Endothelial cell of umbilical vein (primary cell): ENCODE measurements at regions not wholly inside any gene's neighbourhood (a gene's known extent, or its start where the extent isn't known, plus 50 kb on each side); places are given as distances from the start of the nearest gene placed in this dataset.

Source experiments
- BruUV-seq: library from RNA; stranded (reverse); fragments of 400-500 nt; replicated peaks from 2 replicates; lab custom pipeline; 2021; lab: Mats Ljungman, UMichigan
- CTCF ChIA-PET: fragments of 300-600, 350-600 bp; sonication (Branson Sonifier 250); formaldehyde crosslinking; loops from one replicate; lab custom pipeline; 2021; ENCODE audit warnings: antibody characterized with exemption, inconsistent platforms; lab: Charles Lee
- POLR2A ChIA-PET: fragments of 300-600, 350-600 bp; sonication (Branson Sonifier 250); formaldehyde crosslinking; loops from one replicate; lab custom pipeline; 2021; ENCODE audit warnings: antibody characterized with exemption, inconsistent platforms; lab: Charles Lee
- DNase-seq: peaks from one replicate; pipeline ENCODE4 v3.0.0-alpha.2; 2011; ENCODE audit warnings: low read depth, low spot score
- FAIRE-seq: peaks from 2 replicates; lab custom pipeline; 2011; peaks lifted over from hg19 to GRCh38; lab: Jason Lieb, UNC
- H2AFZ ChIP-seq: 2 replicates; pipeline ENCODE4 v1.6.0; 2012; ENCODE audit warnings: low read depth, low read length, control low read depth, inconsistent platforms
- H3K27ac ChIP-seq: 2 replicates; pipeline ENCODE4 v1.5.1; 2011; ENCODE audit warnings: low read depth, mild to moderate bottlenecking, control low read depth, low read length, moderate library complexity; ENCODE audit not compliant: insufficient read depth
- H3K27me3 ChIP-seq, 2 experiments: 2 replicates each; pipeline versions ENCODE4 v1.6.0 to v1.6.1; 2011; ENCODE audit warnings: low read length in 2 of 2, mixed read lengths in 1 of 2; ENCODE audit not compliant: control insufficient read depth in 2 of 2, insufficient read depth in 2 of 2
- H3K36me3 ChIP-seq, 2 experiments: 2 replicates in 1 of 2; 3 replicates in 1 of 2; pipeline ENCODE4 v1.5.1; 2011; ENCODE audit warnings: low read length in 2 of 2, mild to moderate bottlenecking in 1 of 2, moderate library complexity in 1 of 2; ENCODE audit not compliant: control insufficient read depth in 2 of 2, insufficient read depth in 2 of 2; ENCODE audit errors: extremely low read depth in 1 of 2
- H3K4me1 ChIP-seq: 3 replicates; pipeline ENCODE4 v1.5.1; 2011; ENCODE audit warnings: mild to moderate bottlenecking, low read length; ENCODE audit not compliant: control insufficient read depth, insufficient read depth; ENCODE audit errors: extremely low read depth
- H3K4me2 ChIP-seq: 2 replicates; pipeline ENCODE4 v1.6.1; 2011; ENCODE audit warnings: low read length, control low read depth, mixed read lengths; ENCODE audit not compliant: insufficient read depth
- H3K4me3 ChIP-seq, 3 experiments: fragments of 200-600 bp in 1 of 3; sonication (generic), shearing (Covaris generic) in 1 of 3; replicated peaks in 1 of 3; 2 replicates each; pipeline ENCODE4 v1.5.1; 2011 to 2016; ENCODE audit warnings: control low read depth in 3 of 3, low read length in 3 of 3, mild to moderate bottlenecking in 2 of 3, inconsistent platforms in 1 of 3, low read depth in 1 of 3, moderate library complexity in 1 of 3; ENCODE audit not compliant: insufficient read depth in 1 of 3
- H3K79me2 ChIP-seq: 2 replicates; pipeline ENCODE4 v1.6.0; 2012; ENCODE audit warnings: low read length, inconsistent platforms; ENCODE audit not compliant: control insufficient read depth, insufficient read depth
- H3K9ac ChIP-seq: replicated peaks from 2 replicates; pipeline ENCODE3; 2011; ENCODE audit warnings: low read length, control low read depth; ENCODE audit not compliant: insufficient read depth; ENCODE audit errors: extremely low read depth
- H3K9me1 ChIP-seq: replicated peaks from 3 replicates; pipeline ENCODE4 v1.6.0; 2011; ENCODE audit warnings: mild to moderate bottlenecking, low read length; ENCODE audit not compliant: control insufficient read depth, insufficient read depth; ENCODE audit errors: extremely low read depth
- H3K9me3 ChIP-seq: replicated peaks from 2 replicates; pipeline ENCODE4 v1.5.1; 2012; ENCODE audit warnings: low read length, inconsistent platforms; ENCODE audit not compliant: control insufficient read depth, insufficient read depth
- H4K20me1 ChIP-seq: replicated peaks from 2 replicates; pipeline ENCODE3; 2011; ENCODE audit warnings: mild to moderate bottlenecking, low read length; ENCODE audit not compliant: control insufficient read depth, insufficient read depth; ENCODE audit errors: extremely low read depth
- EZH2 ChIP-seq: IDR thresholded peaks from 2 replicates; pipeline ENCODE4 v1.6.1; 2012; ENCODE audit warnings: borderline replicate concordance, low read depth, mild to moderate bottlenecking, moderate library complexity, low read length, inconsistent platforms; ENCODE audit not compliant: severe bottlenecking
- FOS ChIP-seq: IDR thresholded peaks from 2 replicates; pipeline ENCODE4 v1.6.1; 2011; ENCODE audit warnings: mild to moderate bottlenecking, low read length, moderate library complexity, borderline replicate concordance; ENCODE audit not compliant: insufficient read depth
- GATA2 ChIP-seq: IDR thresholded peaks from 2 replicates; pipeline ENCODE4 v1.7.0; 2011; ENCODE audit warnings: low read depth, mild to moderate bottlenecking, moderate library complexity, mixed read lengths, low read length; ENCODE audit not compliant: insufficient read length, insufficient read depth
- JUN ChIP-seq: IDR thresholded peaks from 2 replicates; pipeline ENCODE4 v1.6.1; 2011; ENCODE audit warnings: borderline replicate concordance, low read depth; ENCODE audit not compliant: insufficient read length, insufficient read depth
- MYC ChIP-seq: IDR thresholded peaks from one replicate; pipeline ENCODE4 v1.6.1; 2011; ENCODE audit warnings: mild to moderate bottlenecking, low read depth, low read length
- POLR2A ChIP-seq: IDR thresholded peaks from 2 replicates; pipeline ENCODE4 v1.6.1; 2012; ENCODE audit warnings: low read depth, mild to moderate bottlenecking, control low read depth, low read length
- POLR2AphosphoS5 ChIP-seq: IDR thresholded peaks from 2 replicates; pipeline ENCODE4 v1.6.1; 2012; ENCODE audit warnings: low read depth, mild to moderate bottlenecking, control low read depth, low read length, moderate library complexity; ENCODE audit not compliant: insufficient read depth
- dilution Hi-C: fragments of 300-500 bp; cut with MboI; formaldehyde crosslinking; loops from one replicate; pipeline ENCODE4 v1.15.0; 2019; ENCODE audit warnings: low sequenced_read_pairs; ENCODE audit not compliant: extremely low pct_ligation_motif_present
- intact Hi-C: fragments of 100-400 bp; cut with micrococcal nuclease; formaldehyde crosslinking; loops from one replicate; pipeline ENCODE4 v1.10.0; 2022
- TF ChIP-seq, protein P1 (sequence below), 2 donors: IDR thresholded peaks; 1 replicate in 1 of 2; 2 replicates in 1 of 2; pipeline ENCODE4 v1.5.1; 2011; ENCODE audit warnings: low read length in 2 of 2, mild to moderate bottlenecking in 2 of 2, moderate library complexity in 2 of 2, control low read depth in 1 of 2, inconsistent platforms in 1 of 2, low read depth in 1 of 2; ENCODE audit not compliant: insufficient read depth in 1 of 2; ENCODE audit errors: extremely low read depth in 1 of 2
- TF ChIP-seq, protein P2 (sequence below): IDR thresholded peaks from 2 replicates; pipeline ENCODE4 v1.6.1; 2011; ENCODE audit not compliant: insufficient read depth, insufficient read length

DNA sequence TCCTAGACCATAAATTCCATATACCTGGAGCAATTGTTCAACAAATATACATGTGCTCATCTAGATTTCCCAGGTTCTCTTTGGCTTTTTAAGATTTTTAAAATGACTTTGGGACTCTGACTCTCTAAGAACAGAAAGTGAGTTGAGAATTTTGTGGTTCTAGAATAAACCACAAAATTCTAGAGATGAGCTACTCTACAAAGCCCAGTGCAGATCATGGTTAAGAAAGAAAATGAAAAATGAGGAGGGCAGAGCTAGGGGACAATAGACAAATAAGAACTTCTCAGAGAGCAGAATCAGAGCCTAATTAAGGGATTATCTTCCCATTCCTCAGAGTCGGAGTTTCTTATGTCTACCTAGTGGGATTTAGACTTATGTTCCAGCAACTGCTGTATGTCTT lies 694.7 kb downstream of the ZNF385D start:
- H2AFZ ChIP-seq = no peak overlapping the region
- intact Hi-C loops = no loop called here
- FAIRE-seq = no peak
- no peak overlapping the region for H3K4me3 ChIP-seq
- dilution Hi-C loops = no loop called here
- H3K36me3 ChIP-seq = no peaks in the 10 kb centered on the region
- no peak overlapping the region for H3K4me2 ChIP-seq
- H3K4me1 ChIP-seq = no peaks in the 10 kb centered on the region
- no peak for TF ChIP-seq EZH2
- TF ChIP-seq POLR2AphosphoS5 = no peak
- TF ChIP-seq GATA2 = no peak
- TF ChIP-seq, protein P1, sequence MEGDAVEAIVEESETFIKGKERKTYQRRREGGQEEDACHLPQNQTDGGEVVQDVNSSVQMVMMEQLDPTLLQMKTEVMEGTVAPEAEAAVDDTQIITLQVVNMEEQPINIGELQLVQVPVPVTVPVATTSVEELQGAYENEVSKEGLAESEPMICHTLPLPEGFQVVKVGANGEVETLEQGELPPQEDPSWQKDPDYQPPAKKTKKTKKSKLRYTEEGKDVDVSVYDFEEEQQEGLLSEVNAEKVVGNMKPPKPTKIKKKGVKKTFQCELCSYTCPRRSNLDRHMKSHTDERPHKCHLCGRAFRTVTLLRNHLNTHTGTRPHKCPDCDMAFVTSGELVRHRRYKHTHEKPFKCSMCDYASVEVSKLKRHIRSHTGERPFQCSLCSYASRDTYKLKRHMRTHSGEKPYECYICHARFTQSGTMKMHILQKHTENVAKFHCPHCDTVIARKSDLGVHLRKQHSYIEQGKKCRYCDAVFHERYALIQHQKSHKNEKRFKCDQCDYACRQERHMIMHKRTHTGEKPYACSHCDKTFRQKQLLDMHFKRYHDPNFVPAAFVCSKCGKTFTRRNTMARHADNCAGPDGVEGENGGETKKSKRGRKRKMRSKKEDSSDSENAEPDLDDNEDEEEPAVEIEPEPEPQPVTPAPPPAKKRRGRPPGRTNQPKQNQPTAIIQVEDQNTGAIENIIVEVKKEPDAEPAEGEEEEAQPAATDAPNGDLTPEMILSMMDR (IDR thresholded peaks at IDR 0.05; ENCODE audit: extremely low read depth in 1 of 2, insufficient read depth in 1 of 2, low read depth in 1 of 2, low read length in 2 of 2) = no peak
- no peak for TF ChIP-seq FOS
- TF ChIP-seq MYC = no peak
- TF ChIP-seq, protein P2, sequence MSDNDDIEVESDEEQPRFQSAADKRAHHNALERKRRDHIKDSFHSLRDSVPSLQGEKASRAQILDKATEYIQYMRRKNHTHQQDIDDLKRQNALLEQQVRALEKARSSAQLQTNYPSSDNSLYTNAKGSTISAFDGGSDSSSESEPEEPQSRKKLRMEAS = no peak
- no peak for TF ChIP-seq JUN
- TF ChIP-seq POLR2A = no peak
- H3K9ac ChIP-seq = no peak overlapping the region
- no peaks in the 10 kb centered on the region for H3K79me2 ChIP-seq
- H3K9me1 ChIP-seq = no peaks in the 10 kb centered on the region
- CTCF ChIA-PET = no interaction called here
- H3K27me3 ChIP-seq = no peaks in the 10 kb centered on the region
- BruUV-seq = no TSS peak
- DNase-seq = no peak
- no peak overlapping the region for H3K27ac ChIP-seq
- no peaks in the 10 kb centered on the region for H3K9me3 ChIP-seq
- POLR2A ChIA-PET = no interaction called here
- H4K20me1 ChIP-seq = no peaks in the 10 kb centered on the region
